ENCODE measurements at regions not wholly inside any gene's neighbourhood (a gene's known extent, or its start where the extent isn't known, plus 50 kb on each side); places are given as distances from the start of the nearest gene placed in this dataset.

- Mint-ChIP-seq H3K27me3 (ENCODE audit: insufficient read depth, unreplicated experiment) (no peaks in the 10 kb centered on the region), H3K9me3 (ENCODE audit: unreplicated experiment) (peaks cover 10% of the 10 kb centered on the region), H3K36me3 (ENCODE audit: insufficient read depth, unreplicated experiment) (peaks cover 8% of the 10 kb centered on the region), H3K4me1 (ENCODE audit: low read depth, unreplicated experiment) (peaks cover 11% of the 10 kb centered on the region), H3K27ac (ENCODE audit: unreplicated experiment) (no peak overlapping the region), H3K4me3 (ENCODE audit: unreplicated experiment) (no peak overlapping the region)
- Histone ChIP-seq H3K27me3 (replicated peaks; ENCODE audit: control insufficient read depth, insufficient read depth, low read length) (no peaks in the 10 kb centered on the region), H3K36me3 (ENCODE audit: control insufficient read depth, insufficient read depth, low read length) (no peaks in the 10 kb centered on the region), H3K9me3 (no peaks in the 10 kb centered on the region), H3K4me3 (ENCODE audit: low read depth, low read length) (no peak overlapping the region), H3K4me1 (peaks cover 12% of the 10 kb centered on the region)
- no TSS peak for BruUV-seq (replicated peaks)
- DNase-seq = no peak
- ChIA-PET CTCF (no interaction called here), POLR2A (no interaction called here)
- intact Hi-C loops (cut with micrococcal nuclease; ENCODE audit: unreplicated experiment) = no loop called here
- TF ChIP-seq CTCF (IDR thresholded peaks at IDR 0.05; ENCODE audit: insufficient read depth in 1 of 2, low read depth in 1 of 2, low read length in 1 of 2, severe bottlenecking in 1 of 2, unreplicated experiment in 1 of 2) = no peak
These were observed 108.4 kb upstream of the TNFAIP3 start for GRCh38 chr6:137758661-137759060.

GRCh38 chr6:137759624-137760023 lies 107.4 kb upstream of the TNFAIP3 start:
- Histone ChIP-seq H3K4me1 (peaks cover 12% of the 10 kb centered on the region), H3K36me3 (ENCODE audit: control insufficient read depth, insufficient read depth, low read length) (no peaks in the 10 kb centered on the region), H3K27me3 (replicated peaks; ENCODE audit: control insufficient read depth, insufficient read depth, low read length) (no peaks in the 10 kb centered on the region), H3K9me3 (no peaks in the 10 kb centered on the region), H3K4me3 (ENCODE audit: low read depth, low read length) (no peak overlapping the region)
- H3K36me3 Mint-ChIP-seq (ENCODE audit: insufficient read depth, unreplicated experiment) = peaks cover 8% of the 10 kb centered on the region
- DNase-seq = no peak
- TF ChIP-seq CTCF (IDR thresholded peaks at IDR 0.05; ENCODE audit: insufficient read depth in 1 of 2, low read depth in 1 of 2, low read length in 1 of 2, severe bottlenecking in 1 of 2, unreplicated experiment in 1 of 2) = no peak
- no TSS peak for BruUV-seq (replicated peaks)
- intact Hi-C loops (cut with micrococcal nuclease; ENCODE audit: unreplicated experiment) = no loop called here
- no peaks in the 10 kb centered on the region for H3K27me3 Mint-ChIP-seq (ENCODE audit: insufficient read depth, unreplicated experiment)
- no peak overlapping the region for H3K4me3 Mint-ChIP-seq (ENCODE audit: unreplicated experiment)
- ChIA-PET CTCF (no interaction called here), POLR2A (no interaction called here)
- H3K27ac Mint-ChIP-seq (ENCODE audit: unreplicated experiment) = no peak overlapping the region
- peaks cover 14% of the 10 kb centered on the region for H3K9me3 Mint-ChIP-seq (ENCODE audit: unreplicated experiment)
- H3K4me1 Mint-ChIP-seq (ENCODE audit: low read depth, unreplicated experiment) = peaks cover 11% of the 10 kb centered on the region

DNA sequence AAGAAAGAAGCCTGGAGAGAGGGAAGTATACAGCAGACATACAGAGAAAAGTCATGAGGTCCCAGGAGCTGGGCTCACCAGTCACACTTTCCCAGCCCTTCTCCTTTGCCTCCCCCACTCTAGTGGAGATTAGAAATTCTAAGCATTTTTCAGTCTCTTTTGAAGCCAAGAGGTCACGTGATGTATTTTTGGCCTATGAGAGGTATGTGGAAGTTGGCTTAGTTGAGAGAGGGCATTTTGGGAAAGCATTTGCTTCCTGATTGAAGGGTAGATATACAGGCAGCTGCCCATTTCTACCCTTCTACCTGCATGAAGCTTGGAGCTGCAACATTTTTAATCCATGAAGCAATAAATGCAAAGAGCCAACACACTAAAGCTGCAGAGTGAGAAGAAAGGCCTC lies 106.0 kb upstream of the TNFAIP3 start:
- Mint-ChIP-seq H3K36me3 (ENCODE audit: insufficient read depth, unreplicated experiment) (peaks cover 8% of the 10 kb centered on the region), H3K4me3 (ENCODE audit: unreplicated experiment) (no peak overlapping the region), H3K4me1 (ENCODE audit: low read depth, unreplicated experiment) (peaks cover 11% of the 10 kb centered on the region), H3K27ac (ENCODE audit: unreplicated experiment) (peak overlapping the region; percentile 82), H3K9me3 (ENCODE audit: unreplicated experiment) (peaks cover 14% of the 10 kb centered on the region), H3K27me3 (ENCODE audit: insufficient read depth, unreplicated experiment) (no peaks in the 10 kb centered on the region)
- Histone ChIP-seq H3K4me1 (peaks cover 14% of the 10 kb centered on the region), H3K36me3 (ENCODE audit: control insufficient read depth, insufficient read depth, low read length) (no peaks in the 10 kb centered on the region), H3K27me3 (replicated peaks; ENCODE audit: control insufficient read depth, insufficient read depth, low read length) (no peaks in the 10 kb centered on the region), H3K9me3 (no peaks in the 10 kb centered on the region), H3K4me3 (ENCODE audit: low read depth, low read length) (no peak overlapping the region)
- ChIA-PET CTCF (no interaction called here), POLR2A (no interaction called here)
- BruUV-seq (replicated peaks) = no TSS peak
- peak; percentile 11 to 37 for DNase-seq
- intact Hi-C loops (cut with micrococcal nuclease; ENCODE audit: unreplicated experiment) = no loop called here
- no peak for TF ChIP-seq CTCF (IDR thresholded peaks at IDR 0.05; ENCODE audit: insufficient read depth in 1 of 2, low read depth in 1 of 2, low read length in 1 of 2, severe bottlenecking in 1 of 2, unreplicated experiment in 1 of 2)

Measured in Caco-2 (cell line).